ENCODE measurements at regions not wholly inside any gene's neighbourhood (a gene's known extent, or its start where the extent isn't known, plus 50 kb on each side); places are given as distances from the start of the nearest gene placed in this dataset.

- TF ChIP-seq GATA3 (IDR thresholded peaks at IDR 0.05; ENCODE audit: low read depth, low read length) (no peak), GATA2 (IDR thresholded peaks at IDR 0.05; ENCODE audit: low read depth, low read length) (no peak)
Observed at GRCh38 chr5:28505121-28505520, 1466.7 kb upstream of the CDH9 start.
